Stimulated activated CD8-positive, alpha-beta memory T cell treated with anti-CD3 and anti-CD28 coated beads, Interleukin-4, amount 100 ng/mL, for 24 hours (primary cell): ENCODE measurements at regions not wholly inside any gene's neighbourhood (a gene's known extent, or its start where the extent isn't known, plus 50 kb on each side); places are given as distances from the start of the nearest gene placed in this dataset.
"Not testable (repeated sequence)": the region's sequence is repeated elsewhere in the genome, so short reads cannot be mapped to it uniquely, and the experiment has no call there.

Experiments
- DNase-seq: peaks from one replicate; pipeline ENCODE4 v3.0.0-alpha.2; 2020; ENCODE audit warnings: low read depth

DNA sequence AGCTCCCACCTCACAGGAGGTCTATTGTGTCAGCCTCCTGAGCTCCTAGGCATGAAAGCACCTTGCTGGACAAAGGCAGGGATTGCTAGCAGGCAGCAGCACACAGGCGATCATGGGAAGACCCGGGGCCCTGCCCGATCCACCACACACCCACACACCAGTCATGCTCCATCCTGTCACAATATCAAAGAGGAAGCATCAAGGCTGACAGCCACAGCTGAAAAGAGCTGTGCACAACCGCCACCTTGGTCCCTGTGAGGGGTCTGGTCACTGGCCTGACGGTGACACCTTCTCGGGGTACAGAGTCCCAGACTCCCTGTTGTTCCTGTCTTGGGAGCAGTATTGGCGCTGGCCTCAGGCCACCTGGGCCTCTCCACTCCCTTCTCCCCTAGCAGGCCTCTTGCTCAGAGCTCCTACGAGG lies 89.7 kb upstream of the RET start:
- no peak for DNase-seq

DNA sequence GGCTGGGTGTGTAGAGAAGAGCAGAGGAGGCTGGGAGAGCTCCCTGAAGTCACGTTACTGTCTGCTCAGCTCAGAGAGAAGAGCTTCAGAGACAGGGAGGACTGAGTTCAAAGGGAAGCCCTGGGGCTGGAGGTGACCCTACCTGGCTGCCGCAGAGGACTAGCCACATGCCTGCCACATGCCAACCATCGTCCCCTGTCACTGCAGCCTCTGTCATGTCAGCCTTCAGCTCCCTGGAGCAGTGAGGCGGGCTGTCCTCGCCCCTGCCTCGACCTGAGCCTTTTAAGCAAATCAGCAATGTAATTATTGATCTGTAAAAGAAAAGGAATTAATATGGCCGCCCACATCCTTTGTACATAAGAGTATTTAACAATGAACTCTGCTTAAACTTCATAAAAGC lies 89.3 kb upstream of the RET start:
- no peak for DNase-seq

DNA sequence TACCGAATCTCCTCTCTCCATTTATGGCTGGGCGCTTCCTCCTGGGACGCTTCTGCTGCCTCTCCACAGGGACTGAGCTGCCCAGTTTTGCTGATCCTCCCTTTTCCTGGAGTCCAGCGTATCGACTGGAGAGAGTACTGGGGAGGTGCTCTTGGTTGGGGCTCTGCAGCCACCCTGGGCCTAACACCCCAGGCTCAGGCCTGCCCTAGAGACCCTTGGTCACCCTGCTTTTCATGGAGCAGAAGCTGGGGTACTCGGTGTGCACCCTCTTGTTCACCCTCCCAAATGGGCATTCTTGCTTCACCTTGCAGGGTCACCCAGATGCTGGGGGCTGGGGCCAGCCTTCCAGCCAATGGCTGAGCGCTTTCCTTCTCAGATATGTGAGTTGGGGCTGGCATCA lies 88.8 kb upstream of the RET start:
- no peak for DNase-seq

DNA sequence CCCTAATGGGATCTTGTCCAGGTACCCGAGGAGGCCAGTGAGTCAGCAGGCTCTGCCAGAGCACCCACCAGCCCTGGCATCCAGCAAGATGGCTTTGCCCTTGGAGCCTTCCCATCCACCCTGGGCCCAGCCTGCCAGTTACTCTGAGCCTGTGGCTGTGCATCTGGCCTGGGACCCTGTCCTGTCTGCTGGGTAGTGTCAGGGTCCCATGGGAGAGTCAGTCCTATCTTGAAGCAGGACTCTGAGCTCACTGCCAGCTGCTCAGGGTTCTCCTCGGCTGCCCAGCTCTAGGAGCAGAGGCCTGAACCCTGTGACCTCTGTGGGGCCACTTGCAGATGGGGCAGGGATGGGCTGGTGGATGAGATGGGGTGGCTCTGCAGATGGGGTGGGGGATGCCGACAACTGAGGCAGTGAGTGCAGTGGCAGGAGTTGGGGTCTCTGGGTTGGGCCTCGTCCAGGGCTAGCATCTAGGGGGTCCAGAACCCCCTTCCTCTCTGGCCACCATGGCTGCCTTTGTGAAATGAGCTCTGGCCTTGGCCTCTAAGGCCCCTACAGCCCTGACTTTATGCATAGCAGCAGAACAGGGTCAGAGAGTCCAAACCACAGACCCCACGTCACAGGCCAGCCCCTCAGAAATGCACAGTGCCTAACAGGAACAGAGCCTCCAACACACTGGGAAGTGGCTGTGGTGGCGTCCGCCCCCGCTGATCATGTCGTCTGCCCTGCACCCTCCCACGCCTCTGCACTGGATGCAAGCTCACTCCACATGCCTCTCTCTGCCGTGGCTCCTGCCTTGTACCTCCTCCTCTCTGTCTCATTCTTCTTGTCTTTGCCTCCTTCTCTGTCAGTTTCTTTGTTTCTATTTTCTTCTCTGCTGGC lies 88.1 kb upstream of the RET start:
- DNase-seq: no peak

DNA sequence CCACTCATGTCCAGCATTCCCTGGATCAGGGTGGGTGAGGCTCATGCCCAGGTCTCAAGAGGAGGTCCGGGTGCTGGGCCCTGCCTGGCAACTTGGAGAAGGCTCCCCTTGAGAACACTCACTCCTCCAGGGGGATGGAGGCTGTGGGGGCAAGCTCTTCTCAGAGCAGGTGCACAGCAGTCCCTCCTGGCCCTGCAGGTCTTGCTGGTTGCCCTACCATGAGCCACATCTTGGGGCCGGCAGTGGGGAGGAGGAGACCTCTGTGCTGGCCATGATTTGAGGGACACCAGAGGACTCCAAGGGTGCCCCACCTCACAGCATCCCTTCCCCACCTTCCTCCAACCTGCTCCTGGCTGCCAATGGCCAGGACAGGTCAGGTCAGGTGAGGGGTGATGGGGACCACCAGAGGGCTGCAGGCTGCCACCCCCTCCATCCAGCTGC lies 87.4 kb upstream of the RET start:
- DNase-seq: no peak

DNA sequence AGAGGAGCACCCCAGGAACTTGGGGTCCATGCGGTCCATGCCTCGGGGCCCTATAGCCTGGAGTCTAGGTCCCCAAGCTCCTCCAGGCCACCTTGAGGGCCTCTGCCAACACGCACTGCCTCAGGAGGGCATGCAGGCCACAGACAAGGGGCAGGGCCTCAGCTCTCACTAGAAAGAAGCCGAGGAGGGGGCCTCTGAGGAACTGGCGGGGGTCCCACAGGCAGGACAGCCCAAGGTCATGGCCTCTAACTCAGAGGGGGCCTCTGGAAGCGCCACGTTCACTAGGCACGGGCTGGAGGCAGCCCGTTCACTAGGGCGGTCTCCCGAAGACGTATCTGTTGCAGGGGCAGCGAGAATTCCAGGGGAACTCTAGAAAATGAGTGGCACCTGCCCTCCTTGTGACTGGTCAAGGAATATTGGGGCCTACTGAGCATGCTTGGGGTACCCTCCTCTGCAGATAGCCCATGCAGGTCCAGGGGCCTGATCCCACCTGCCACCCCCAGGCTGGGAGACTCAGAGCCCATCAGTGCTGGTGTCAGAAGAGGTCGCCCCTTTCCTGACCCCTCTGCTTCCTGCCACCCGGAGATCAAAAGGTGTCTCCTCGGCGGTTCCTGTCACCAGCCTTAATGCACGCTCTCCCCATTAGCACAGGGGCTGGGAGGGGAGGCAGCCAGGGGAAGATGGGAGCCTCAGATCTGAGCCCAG lies 86.7 kb upstream of the RET start:
- DNase-seq: no peak

DNA sequence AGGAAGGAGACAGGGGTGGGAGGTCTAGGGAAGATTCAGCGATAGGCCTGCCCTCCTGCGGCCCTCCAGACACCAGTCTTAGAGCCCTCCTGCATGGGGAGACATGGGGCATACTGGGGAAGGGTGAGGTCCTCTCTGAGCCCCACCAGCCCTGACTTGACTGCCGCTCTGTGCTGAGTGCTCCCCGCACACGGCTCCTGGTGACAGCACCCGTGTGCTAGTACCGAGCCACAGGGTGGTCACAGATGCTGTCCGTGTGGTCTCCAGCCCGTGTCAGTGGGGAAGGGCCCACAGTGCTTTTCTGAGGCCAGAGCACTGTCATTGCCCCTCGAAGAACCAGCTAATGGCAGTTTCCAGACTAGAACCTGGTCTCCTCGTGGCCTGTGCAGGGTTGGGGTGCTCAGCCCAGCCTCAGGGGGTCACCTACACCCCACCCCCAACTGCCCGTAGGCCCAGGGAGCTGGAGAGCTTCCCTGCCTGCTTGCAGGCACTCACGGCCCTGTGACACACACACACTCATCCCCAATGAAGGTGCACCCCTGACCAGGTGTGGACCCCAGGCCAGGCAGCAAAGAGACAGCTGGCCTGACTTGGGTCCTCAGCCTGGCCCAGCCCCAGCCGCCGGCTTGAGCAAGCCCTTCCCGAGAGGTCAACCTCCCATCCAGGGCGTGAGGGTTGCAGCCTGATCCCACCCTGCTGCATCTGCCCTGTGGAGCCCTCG lies 86.0 kb upstream of the RET start:
- DNase-seq: no peak

DNA sequence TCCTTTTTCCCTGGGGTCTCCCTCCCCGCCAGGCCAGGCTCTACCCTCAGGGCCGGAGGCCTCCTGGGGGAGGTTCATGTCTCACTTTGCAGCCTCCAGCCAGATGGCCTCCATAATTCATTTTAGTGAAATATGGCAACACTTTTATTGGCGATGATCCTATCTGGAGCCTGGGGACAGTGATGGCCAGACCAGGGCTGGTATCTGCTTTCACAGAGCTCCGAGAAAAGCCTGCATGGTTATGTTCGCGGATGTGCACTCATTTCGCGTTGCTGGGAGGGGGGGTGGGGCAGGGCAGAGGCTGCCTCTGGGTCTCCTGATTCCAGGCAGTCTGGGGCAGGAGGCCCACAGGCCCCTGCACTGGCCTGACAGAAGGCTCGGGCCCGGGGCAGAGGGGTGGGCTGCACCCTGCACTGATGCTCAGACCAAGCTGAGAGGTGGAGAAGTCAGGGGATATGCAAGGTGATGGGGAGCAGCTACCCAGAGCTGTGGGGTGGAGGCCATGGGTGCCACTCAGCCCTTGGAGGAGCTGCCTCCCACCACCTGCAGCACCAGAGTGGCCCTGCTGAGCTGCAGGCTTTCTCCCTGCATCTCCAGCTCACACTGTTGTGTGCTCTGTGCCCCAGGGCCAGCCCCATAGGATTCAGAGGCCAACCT lies 85.3 kb upstream of the RET start:
- DNase-seq: no peak

DNA sequence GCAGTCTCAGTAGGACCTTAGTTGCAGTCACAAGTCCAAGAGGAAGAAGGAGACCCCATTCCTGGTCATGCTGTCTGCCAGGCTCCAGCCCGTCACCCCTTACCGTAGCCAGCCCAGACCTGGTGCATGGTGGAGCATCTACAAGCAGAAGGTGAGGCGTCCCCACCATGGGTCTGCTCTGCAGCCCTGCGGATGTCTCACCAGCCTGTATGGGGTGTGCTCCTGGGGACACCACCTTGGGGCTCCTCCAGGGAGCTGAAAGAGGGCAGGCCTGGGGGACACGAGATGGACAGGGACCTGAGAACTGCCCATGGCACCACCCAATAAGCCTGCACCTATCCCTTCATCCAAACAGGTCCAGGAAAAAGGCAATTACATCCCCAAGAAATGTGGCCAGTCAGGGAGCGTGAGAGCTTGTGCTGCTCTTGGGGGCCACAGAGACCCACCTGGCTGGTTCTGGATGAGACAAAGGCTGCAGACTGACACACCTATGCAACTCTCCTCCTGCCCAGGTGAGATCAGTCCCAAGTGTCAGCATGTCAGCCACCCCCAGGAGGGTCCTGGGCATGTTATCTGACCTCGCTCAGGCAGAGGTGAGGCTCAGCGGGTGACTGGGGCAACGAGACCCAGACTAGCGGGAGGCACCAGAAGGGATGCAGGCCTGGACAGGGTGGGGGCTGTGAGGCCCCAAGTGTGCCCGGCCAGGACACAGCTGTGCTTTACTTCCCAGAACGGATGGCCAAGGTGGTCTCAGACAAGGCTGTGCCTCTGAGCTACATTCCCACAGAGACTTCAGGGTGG lies 84.5 kb upstream of the RET start:
- no peak for DNase-seq

DNA sequence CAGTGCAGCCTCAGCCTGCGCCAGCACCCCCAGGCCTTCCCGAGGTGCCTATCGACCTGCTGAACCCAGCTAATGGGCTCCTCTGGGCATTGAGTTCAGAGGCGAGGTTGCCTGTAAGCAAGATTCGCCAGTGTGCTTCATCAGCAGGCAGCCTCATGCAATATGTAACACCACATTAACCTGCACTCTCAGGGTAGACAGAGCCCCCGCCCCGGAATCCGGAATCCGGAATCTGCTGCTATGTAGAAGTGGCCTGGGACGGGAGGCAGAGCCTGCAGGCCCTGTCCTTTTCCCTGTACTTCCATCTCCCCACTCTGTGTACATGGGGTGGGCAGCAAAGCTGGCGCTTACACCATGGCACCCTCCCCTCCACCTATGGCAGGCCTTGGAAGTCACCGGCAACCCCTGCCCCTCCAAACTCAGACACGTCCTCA lies 83.9 kb upstream of the RET start:
- no peak for DNase-seq

DNA sequence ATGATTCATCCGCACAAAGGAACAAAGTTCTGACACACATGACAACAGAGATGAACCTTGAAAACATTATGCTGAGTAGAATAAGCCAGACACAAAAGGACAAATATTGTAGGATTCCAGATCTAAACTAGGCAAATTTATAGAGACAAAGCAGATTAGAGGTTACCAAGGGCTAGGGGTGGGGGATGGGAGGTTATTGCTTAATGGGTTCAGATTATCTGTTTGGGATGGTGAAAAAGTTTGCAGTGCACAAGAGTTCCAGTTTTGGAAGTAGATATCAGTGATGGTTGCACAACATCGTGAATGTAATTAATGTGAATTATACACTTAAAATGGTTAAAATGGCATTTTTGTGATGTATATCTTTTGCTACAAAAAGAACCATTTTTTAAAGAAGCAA lies 82.0 kb upstream of the RET start:
- not testable (repeated sequence) for DNase-seq

DNA sequence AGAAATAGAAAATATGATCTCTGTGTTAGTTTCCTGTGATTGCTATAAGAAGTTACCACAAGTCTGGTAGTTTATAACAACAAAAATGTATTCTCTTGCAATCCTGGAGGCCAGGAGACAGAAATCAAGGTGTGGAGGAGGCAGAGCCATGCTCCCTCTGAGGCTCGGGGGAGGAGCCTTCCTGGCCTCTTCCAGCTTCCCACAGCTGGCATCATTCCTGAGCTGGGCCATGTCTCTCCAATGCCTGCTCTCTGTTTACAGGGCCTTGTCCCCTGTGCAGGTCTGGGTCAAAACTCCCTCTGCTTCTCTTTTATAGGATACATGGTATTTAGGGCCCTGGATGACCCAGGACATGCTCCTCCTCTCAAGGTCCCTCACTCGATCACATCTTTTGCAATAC lies 81.3 kb upstream of the RET start:
- no peak for DNase-seq

DNA sequence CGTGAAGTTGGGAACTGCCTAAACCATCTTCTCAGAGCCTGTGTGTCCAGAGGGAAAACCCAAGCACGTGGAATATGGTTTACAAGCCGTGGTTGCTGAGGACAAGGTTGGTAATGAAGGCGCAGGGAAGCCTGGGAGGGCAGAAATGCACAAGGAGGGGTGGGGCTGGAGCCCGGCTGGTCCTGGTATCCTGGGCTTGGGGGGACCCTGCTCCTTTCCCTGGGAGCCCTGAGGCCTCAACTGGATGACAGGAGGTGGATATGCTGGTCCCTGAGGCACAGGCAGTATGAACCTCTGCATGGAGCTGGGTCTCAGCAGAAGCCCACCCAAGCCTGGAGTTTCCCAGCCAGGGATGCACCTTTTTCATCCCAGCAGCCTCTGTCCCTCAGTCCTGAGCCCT lies 80.3 kb upstream of the RET start:
- no peak for DNase-seq

DNA sequence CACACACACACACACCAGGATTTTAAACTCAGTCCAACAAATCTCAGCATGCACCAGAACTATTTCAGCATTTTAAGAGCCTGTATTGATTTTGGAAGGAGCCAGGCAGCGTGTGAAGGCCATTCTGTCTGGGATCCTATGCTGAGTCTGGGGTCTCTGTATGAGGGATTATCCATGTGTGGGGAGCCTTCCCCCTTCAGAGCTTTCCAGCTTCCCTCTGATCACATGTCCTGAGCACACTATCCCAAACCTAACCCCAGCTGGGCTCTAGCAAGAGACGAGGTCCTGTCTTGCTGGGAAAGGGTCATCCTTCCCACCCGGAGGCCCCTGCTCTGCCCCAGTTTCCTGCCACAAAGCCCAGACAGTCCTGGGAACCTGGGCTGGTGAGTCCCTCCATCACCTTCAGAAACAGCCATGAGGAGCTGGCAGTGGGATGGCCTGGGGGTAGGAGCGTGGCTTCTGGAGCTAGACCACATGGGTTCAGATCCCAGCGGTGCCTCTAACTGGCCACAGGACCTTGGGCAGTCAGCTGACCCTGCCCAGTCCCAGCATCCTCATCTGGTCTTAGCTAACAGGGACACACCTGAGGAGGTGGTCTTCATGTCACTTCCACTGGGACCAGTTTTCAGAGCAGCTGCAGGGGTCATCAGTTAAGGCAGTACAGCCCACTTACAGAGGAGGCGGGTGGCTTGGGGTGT lies 79.6 kb upstream of the RET start:
- no peak for DNase-seq

DNA sequence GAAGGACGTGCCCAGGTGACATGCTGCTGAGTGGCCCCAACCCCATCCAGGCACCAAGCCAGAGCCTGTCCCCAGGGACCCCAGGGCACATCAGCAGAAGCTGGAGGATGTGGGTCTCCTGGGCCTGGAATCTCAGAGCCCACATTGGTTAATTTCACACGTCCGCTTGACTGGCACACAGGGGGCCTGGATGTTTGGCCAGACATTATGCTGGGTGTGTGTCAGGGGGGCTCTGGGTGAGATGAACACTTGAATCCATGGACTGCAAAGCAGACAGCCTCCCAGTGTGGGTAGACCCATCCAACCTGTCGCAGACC lies 79.1 kb upstream of the RET start:
- no peak for DNase-seq

DNA sequence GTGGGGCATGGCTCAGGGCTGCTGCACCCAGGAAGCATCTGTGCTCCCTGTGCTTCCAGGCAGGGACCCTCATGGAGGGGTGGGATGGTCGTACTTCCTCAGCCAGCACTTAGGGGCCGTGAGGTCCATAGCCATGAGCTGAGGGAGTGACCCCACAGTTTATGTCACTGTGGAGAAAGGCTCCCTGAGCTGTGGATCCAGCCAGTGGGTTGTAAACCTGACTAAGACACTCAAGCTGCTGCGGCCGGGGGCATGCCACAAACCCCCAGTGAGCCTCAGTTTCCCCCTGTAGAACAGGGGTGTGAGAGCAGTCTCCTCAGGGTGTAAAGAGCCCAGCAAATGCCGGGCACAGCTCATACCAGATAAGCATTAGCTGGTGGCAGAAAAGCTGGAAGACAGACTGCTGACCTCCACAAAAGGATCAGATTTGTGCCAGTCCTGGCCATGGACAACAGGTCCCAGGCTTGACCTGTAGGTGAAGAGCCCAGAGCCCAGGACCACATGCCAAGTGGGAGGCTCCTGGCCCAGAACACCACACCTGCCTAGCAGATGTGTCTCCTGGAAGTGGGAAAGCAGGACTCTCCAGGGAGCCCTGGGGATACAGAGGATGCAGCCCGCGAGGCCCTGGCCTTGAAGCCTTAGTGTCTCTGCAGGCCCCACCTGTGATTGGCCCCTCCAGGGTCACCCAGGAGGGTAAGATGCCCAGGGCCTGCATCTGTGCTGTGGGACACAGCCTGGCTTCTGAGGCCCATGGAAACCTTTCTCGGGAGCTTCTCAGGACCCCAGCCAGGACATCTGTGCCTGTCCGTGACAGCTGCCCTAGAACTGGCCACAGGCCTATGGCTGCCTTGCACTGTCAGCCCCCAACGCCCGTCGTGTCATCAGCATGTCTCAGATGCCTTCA lies 78.1 kb upstream of the RET start:
- no peak for DNase-seq

DNA sequence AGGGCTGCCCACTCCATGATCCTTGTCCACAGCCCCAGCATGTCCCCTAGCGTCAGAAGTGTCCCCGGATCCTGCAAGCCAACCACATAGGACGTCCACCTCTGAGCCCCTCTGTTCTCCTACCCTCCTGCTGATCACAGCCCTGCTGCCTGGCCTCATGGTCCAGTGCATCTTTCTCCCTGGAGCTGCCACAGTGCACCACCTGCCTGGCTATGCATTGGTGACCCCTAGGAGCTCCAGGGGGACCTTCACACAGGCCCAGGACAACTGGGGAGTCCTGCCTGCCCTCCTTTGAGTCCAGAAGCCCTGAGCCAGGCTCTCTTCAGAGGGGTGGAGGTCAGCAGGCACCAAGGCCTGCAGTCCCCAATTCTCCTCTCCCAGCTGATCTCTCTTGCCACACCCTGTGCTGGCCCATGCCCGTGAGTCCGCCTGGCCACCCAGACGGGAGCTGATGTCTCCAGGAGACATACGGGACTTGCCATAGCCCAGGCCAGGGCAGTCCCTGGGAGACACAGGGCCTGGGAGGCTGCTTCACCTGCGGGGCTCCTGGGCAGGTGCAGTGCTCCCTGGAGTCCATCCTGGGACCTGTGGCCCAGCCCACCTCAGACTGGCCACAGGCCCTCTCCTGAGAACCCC lies 77.4 kb upstream of the RET start:
- DNase-seq: no peak

DNA sequence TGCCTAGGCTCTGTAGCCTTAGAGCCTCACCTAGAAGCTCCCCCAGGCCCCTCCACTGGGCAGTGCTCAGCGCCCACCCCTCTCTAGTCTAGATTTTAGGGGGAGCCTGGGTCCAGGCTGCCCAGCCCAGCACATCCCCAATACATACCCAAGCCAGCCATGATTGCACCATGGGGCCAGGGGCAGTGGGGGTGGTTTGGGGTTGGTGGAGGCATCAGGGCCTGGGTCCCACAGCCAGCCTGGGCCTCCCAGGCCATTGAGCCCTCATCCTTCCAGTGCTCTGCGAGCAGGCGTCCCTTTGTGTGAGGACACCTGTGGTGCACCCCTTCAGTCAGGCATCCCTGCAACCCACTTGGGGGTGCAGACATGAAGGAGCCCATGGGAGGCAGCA lies 76.9 kb upstream of the RET start:
- no peak for DNase-seq

DNA sequence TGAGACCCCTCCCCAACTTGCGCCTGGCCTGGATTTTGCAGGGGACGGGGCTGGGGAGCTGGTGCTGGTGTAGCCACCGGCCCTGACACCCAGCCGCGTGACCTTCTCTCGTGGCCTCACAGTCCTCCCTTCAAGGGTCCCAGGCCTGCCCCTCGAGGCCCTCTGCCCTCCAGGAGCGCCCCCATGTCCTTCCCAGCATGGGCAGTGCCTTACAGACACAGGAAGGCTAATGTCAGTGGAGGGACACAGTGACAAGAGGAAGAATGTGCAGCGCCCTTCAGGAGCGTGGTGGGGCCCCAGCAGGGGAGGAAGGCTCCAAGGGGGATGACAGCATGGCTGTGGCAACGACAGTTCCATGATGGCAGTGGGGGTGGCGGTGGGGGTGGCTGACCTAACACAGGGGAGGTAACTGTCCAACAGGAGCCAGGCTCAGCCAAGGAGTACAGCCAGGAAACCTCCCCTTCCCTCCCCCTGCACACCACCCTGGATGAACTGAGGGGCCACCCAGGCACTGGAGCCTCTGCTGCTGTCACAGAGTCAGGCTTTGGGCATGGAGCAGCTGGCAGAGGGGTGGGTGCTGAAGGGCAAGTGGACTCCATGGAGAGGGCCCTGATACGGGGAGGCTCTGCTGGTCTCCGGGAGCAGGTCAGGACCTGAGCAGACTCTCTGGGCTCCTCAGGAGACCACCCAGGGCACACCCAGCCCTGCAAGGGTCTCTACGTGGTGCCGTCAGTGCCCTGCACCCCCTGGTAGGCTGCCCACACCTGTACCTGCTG lies 76.0 kb upstream of the RET start:
- no peak for DNase-seq
